Fibroblast of gingiva (primary cell): ENCODE measurements at regions not wholly inside any gene's neighbourhood (a gene's known extent, or its start where the extent isn't known, plus 50 kb on each side); places are given as distances from the start of the nearest gene placed in this dataset.

ENCODE experiments used
- DNase-seq: peaks from one replicate; pipeline ENCODE4 v3.0.0-alpha.2; 2011; ENCODE audit warnings: low read depth

GRCh38 chrX:134717698-134718097 is 59.4 kb upstream of the PLAC1 start:
- DNase-seq = no peak

- DNase-seq = no peak
Observed at GRCh38 chrX:134716620-134717012, 58.3 kb upstream of the PLAC1 start.

GRCh38 chrX:134715930-134716619 is 57.8 kb upstream of the PLAC1 start:
- no peak for DNase-seq

GRCh38 chrX:134714633-134715110 is 56.4 kb upstream of the PLAC1 start:
- no peak for DNase-seq

GRCh38 chrX:134713618-134714107 is 55.4 kb upstream of the PLAC1 start:
- no peak for DNase-seq

- no peak for DNase-seq
Observed at GRCh38 chrX:134712272-134712671, 54.0 kb upstream of the PLAC1 start.

GRCh38 chrX:134711135-134711921 is 53.1 kb upstream of the PLAC1 start:
- DNase-seq = no peak
